ENCODE measurements at regions not wholly inside any gene's neighbourhood (a gene's known extent, or its start where the extent isn't known, plus 50 kb on each side); places are given as distances from the start of the nearest gene placed in this dataset.

- TF ChIP-seq CTCF (IDR thresholded peaks at IDR 0.05) (no peak), EZH2 (IDR thresholded peaks at IDR 0.05) (no peak)
Observed at GRCh38 chr2:36170805-36171204, 184.8 kb upstream of the CRIM1 start.

Data from neural progenitor cell (in vitro differentiated cells).